Erythroblast (primary cell): ENCODE measurements at regions not wholly inside any gene's neighbourhood (a gene's known extent, or its start where the extent isn't known, plus 50 kb on each side); places are given as distances from the start of the nearest gene placed in this dataset.

Source experiments
- DNase-seq, 2 experiments: peaks; one replicate each; lab custom pipeline; 2025; lab: John Stamatoyannopoulos, UW
- GATA1 ChIP-seq: IDR thresholded peaks from 2 replicates; pipeline ENCODE4 v1.6.1; 2011; ENCODE audit warnings: low read depth, mild to moderate bottlenecking, control low read depth, low read length, moderate library complexity
- POLR2A ChIP-seq: IDR thresholded peaks from 2 replicates; pipeline ENCODE4 v1.6.1; 2011; ENCODE audit warnings: mild to moderate bottlenecking, low read length

DNA sequence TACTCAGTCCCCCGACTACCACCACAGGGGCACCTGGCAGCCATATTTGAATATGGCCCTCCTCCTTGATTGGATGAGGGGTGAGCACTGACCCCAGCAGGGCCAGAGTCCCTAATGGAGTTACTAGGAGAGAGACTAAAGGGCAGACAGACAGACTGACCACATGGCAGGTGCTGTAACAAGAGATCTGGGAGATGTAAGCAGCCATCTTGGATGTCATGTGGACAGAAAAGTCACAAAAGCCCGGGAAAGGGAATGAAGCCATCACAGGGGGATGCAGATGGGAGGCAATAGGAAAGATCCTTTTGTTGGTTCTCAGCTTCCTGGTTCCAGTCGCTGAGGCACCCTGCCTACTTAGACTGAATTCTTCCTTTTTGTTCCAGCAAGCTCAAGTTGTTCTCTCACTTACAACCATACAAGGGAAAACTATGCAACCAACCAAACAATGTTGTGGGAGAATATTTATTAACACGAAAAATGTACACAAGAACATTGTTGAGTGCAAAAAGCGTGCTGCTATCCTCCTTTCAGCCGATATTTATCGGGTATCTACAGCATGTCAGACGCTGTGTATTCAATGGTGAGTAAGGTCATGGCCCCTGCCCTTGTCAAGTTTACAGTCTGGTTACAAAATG is 511.6 kb upstream of the PROK2 start:
- no peak for TF ChIP-seq POLR2A
- no peak for TF ChIP-seq GATA1

DNA sequence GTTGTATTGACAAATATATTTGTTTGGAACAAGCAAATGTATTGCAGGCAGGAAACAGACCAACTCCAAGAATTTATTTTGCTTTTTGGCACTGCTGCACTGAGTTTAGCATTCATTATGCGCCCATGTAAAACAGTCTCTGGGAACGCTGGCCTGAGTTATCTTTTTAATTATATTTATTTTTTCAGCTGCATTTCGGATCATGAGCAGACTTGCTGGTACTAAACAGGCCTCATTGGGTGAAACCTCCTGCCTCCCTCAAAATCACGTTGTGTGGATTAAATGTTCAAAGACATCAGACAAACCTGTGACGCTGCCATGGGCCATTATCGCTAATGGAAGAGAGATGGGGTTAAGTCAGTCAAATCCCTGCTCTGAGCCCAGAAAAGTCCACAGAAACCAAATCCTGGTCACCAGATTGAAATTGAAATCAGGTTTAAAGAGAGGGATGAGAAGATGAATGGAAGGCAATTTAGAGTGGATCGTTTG is 511.1 kb upstream of the PROK2 start:
- no peak for DNase-seq
- TF ChIP-seq GATA1 = no peak
- no peak for TF ChIP-seq POLR2A

More for the DNA sequence above, 511.6 kb upstream of the PROK2 start:
- no peak for DNase-seq

DNA sequence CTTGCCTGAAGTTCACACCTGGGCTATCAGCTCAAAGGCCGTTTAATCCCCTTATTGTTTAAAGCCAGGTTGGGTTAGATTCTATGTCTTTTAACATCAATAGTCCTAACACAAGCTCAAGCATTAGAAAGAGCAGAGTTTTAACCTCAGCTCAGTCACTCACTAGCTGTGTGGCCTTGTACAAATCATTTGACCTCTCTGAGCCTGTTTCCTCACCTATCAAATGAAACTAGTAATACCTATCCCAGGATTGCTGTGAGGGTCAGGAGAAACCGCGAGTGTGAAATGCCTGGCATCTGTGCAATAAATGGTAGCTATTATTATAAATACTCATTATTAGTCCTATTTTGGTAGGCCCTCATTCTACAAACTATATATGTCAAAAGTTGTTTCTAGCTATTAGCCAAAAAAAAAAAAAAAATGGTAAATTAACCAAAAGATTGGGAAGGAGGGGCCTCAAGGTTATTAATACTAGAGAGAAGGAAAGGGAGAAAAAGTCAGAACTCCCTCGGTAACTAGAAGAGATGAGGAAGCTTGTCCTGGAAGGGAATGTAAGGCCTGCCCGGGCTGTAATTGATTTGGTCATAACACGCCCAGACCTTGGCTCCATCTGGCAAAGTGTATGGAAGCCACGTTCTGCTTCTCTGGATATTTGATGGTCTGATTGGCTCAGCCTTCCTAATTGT is 510.5 kb upstream of the PROK2 start:
- TF ChIP-seq GATA1 = no peak
- no peak for TF ChIP-seq POLR2A
- no peak for DNase-seq

DNA sequence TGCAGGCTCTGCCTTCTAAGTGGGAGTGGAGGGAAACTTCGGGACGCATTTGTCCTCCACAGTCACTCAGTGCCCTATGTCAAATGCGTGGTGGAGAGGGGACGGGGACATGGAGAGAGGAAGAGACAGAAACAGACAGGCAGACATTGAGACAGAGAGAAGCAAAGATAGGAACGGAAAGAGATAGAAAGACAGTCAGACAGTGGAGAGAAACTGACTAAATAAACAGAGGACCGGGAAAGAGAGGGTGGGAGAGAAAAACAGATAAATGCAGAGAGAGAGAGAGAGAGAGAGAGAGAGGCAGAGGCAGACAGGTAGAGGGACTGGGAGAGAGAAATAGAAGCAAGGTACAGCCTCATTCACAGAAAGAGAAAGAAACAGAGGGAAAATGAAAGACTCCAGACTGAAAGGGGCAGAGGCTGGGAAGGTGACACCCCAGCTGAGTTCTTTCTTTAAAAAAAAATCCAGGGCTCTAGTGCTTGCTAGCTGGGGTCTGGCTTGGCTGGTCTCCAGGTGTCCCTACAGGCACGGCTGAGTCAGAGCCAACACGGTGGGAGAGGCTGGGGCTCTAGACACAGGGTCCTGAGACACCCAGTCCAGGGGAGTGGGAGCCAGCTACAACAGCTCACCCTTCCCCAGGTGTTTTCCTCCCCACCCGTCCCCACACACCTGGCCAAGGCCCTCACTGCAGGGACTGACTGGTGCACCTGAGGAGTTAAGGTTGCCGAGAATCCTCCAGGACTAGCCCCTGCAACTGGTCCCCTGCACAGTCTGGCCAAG is 506.1 kb upstream of the PROK2 start:
- no peak for TF ChIP-seq GATA1
- peak; percentile 22 to 40 for DNase-seq

DNA sequence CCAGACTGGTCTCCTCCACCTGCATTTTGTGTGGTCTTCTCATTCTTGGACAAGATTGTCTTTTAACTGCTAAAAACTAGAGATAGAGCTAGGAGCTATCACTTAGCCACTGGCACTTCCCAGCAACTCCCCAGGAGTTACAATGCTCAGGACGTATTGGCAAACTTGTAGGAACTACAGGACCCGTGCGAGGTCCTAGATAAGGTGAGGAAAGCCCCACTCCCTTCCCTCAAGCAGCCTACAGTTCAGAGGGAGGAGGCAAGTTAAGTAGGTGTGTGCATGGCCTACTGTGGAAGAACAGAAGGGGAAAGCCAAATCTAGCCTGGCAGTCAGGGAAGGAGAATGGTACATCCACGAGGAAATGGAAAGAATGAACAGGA is 504.7 kb upstream of the PROK2 start:
- TF ChIP-seq GATA1 = no peak
- no peak for TF ChIP-seq POLR2A

DNA sequence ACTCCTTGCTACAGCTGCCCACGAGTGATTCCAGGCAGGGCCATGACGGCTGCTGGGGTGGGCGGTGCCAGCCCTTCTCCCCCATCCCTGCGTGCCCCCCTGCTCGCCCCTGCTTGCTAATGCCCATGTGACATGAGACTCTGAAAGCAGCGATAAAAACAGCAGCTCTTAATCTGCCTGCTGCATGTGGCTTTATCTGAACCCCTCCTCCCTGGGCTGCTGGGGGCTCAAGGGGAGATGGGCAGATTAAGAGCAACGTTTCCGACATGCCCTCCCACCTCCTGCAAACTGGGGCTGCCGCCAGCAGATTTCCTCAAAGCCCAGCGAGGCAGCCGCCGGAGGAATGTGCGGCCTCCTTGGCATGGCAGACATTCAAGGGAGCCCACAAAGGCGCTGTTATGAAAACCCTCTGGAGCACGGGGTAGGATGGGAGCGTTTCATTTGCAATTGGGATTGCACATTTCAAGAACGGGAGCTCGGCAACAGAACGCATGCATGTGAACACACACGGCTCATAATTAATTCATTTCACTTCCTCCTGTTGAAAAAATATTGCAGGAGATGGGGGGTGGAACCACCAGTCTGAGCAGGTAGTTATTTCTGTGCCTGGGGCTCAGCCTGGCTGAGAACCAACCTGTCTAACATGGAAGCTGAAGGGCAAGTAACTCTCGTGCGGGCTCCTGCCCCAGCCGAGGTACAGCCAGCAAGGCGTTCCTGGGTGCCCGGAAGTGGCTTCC is 504.2 kb upstream of the PROK2 start:
- TF ChIP-seq POLR2A (peak; percentile 87), GATA1 (peak; percentile 98)
- peak; percentile 97 to 100 for DNase-seq

More for the DNA sequence above, 504.7 kb upstream of the PROK2 start:
- DNase-seq = peak; percentile 81 to 83

DNA sequence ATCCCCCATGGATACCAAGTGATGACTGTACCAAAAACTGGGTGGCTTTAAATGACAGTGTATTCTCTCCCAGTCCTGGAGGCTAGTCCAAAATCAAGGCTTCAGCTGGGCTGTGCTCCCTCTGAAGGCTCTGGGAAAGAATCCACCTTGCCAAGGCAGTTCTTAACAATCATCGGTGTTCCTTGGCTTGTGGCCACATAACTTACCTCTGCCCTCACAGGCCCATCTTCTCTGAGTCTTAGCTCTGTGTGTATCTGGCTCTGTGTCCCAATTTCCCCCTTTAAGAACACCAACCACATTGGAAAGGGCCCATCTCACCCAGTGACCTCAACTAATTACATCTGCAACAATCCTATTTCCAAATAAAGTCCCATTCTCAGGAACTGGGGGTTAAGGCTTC is 503.0 kb upstream of the PROK2 start:
- peak in 1 of 2 experiments; percentile 51 for DNase-seq
- no peak for TF ChIP-seq GATA1
- no peak for TF ChIP-seq POLR2A

DNA sequence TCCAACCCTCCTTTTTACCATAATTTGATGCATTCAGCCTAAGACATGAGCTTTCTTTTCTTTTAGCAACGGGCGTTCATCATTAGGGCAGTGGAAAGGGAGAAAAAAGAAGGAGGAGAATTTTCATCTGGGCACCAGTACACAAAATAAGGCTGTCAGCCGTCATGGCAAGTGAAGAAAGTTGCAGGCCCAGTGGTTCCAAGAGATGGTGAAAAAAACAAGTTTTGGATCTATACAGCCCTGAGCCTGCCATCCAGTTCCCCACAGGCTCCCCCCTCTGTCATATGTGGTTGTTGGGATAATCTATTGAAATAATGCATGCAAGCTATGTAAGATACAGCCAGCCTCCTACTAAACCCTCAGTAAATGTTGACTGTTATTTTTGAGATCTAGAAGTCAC is 500.6 kb upstream of the PROK2 start:
- TF ChIP-seq POLR2A (no peak), GATA1 (no peak)
- DNase-seq = peak in 1 of 2 experiments; percentile 20

DNA sequence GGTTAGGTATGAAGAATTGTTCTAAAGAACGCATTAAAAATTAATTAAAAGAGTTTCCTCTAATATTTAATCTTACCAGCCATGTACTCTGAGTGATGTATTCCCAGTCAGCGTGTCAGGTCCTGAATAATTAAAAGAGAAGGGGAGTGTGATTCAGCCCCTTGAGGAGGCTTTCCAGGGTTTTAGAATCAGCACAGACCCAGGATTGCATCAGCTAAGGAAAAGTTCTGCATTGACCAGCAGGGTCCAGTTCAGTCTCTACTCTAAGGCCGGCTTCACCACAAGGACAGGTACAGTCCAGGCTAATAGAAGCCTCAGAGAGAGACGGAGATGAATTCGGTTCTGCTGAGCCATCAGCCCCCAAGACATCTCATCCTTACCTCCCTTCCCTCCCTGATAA is 499.5 kb upstream of the PROK2 start:
- TF ChIP-seq POLR2A (no peak), GATA1 (no peak)

DNA sequence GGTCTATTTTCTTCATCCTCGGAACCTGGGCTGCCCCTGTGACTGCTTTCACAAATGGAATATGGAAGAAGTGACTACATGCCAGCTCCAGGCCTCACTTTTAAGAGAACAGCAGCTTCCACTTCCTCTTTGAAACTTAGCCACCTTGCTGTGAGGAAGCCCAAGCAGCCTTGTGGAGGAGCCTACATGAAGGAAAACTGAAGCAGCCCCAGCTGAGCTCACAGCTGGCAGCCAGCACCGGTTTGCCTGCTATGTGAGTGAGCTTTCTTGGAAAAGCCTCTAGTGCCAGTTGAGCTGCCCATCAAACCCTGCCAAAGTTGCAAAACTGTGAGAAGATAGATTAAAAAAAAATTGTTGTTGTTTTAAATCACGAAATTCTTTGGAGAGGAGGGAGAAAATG is 498.0 kb upstream of the PROK2 start:
- no peak for DNase-seq
- TF ChIP-seq GATA1 (no peak), POLR2A (no peak)

More for the DNA sequence above, 499.5 kb upstream of the PROK2 start:
- no peak for DNase-seq

DNA sequence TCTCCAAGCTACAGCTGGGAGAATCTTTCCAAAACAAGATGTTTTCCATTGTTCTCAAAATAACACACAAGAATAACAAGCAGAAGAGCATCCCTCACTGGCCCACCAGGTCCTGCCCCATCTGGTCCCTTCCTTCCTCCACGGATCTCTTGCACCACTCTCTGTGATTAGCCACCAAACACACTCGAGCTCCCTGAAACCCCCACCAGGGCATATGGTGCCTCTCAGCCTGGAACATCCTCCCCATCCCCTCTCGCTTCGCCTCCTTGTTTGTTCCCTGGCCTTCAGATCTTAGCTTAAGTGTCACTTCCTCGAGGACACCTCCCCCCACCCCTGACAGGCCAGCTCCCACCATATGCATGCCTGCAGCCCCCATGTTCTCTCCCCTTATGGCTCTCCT is 496.6 kb upstream of the PROK2 start:
- DNase-seq = no peak
- TF ChIP-seq POLR2A (no peak), GATA1 (no peak)

DNA sequence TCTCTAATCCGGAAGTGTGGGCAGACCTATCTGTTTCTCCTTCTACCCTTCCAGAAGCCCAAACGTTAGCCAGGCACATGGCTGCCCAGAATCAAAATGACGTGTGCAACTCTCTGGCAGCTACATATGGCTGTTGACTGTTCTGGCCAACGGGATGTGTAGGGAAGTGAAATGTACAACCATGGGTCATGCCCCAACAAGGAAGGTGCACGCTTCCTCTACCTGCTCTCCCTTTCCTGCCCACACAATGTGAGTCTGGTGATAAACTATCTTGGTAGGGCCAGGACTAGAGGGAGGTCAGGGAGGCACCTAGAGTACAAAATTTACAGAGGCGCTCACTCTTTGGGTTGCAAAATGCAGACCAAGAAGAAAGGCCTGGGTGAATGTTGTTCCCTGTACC is 495.9 kb upstream of the PROK2 start:
- TF ChIP-seq GATA1 (no peak), POLR2A (no peak)
- DNase-seq = peak in 1 of 2 experiments; percentile 14

DNA sequence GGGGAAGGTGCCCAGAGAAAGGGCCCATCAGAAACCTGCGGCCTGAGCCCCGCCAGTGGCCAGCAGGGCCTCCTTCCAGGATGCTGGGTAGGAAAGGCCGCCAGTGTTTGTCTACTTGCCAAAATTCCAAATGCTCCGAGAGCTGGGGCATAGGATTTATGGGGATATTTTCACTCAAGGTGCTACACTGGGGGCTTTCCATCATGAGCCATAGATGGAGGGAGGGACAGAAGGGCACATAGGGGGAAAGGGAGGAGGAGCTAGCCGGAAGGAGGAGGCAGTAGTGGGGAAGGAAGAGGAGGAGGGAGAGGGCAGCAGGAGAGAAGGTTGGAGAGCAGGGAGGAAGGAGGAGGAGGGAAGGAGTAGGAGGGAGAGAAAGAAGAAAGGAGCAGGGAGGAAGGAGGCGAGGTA is 494.7 kb upstream of the PROK2 start:
- no peak for DNase-seq
- no peak for TF ChIP-seq GATA1
- TF ChIP-seq POLR2A = no peak
